Breast epithelium (tissue), 3 donors: ENCODE measurements at regions not wholly inside any gene's neighbourhood (a gene's known extent, or its start where the extent isn't known, plus 50 kb on each side); places are given as distances from the start of the nearest gene placed in this dataset.

Experiments used
- CTCF ChIP-seq, 3 donors: fragments of 450-650 bp; IDR thresholded peaks; one replicate each; pipeline ENCODE4 v1.5.1; 2016 to 2017; ENCODE audit warnings: antibody characterized with exemption in 3 of 3, mild to moderate bottlenecking in 3 of 3, moderate library complexity in 3 of 3
- POLR2A ChIP-seq: fragments of 450-650 bp; IDR thresholded peaks from one replicate; pipeline ENCODE4 v1.6.1; 2016; ENCODE audit warnings: antibody characterized with exemption, mild to moderate bottlenecking, moderate library complexity
- POLR2AphosphoS5 ChIP-seq, 3 donors: sonication (generic); formaldehyde crosslinking; IDR thresholded peaks; one replicate each; pipeline ENCODE4 v1.6.1; 2017; ENCODE audit warnings: antibody characterized with exemption in 3 of 3

GRCh38 chr12:19938491-19938890 is 429.8 kb upstream of the PDE3A start:
- TF ChIP-seq CTCF (IDR thresholded peaks at IDR 0.05) (no peak), POLR2A (no peak), POLR2AphosphoS5 (IDR thresholded peaks at IDR 0.05) (no peak)
